HG03066 (cell line): ENCODE measurements at regions not wholly inside any gene's neighbourhood (a gene's known extent, or its start where the extent isn't known, plus 50 kb on each side); places are given as distances from the start of the nearest gene placed in this dataset.
"Not testable (repeated sequence)": the region's sequence is repeated elsewhere in the genome, so short reads cannot be mapped to it uniquely, and the experiment has no call there.

Source experiments
- ATAC-seq: cut with Tn5 transposase; IDR thresholded peaks from one replicate; pipeline ENCODE4 v1.9.1; 2021; ENCODE audit warnings: low read depth; ENCODE audit not compliant: unreplicated experiment

GRCh38 chr9:22970434-22970975, 523.9 kb downstream of the DMRTA1 start:
- no peak for ATAC-seq

- ATAC-seq, result no peak
These were observed 529.3 kb downstream of the DMRTA1 start for GRCh38 chr9:22975951-22976350.

GRCh38 chr9:22976454-22976853, 529.8 kb downstream of the DMRTA1 start:
- no peak for ATAC-seq

- ATAC-seq, result not testable (repeated sequence)
These were observed 533.8 kb downstream of the DMRTA1 start for GRCh38 chr9:22980429-22980828.

GRCh38 chr9:22986556-22986955, 539.9 kb downstream of the DMRTA1 start:
- ATAC-seq, result no peak

GRCh38 chr9:22990349-22990748, 543.7 kb downstream of the DMRTA1 start:
- ATAC-seq, result no peak

GRCh38 chr9:22992780-22993179, 546.2 kb downstream of the DMRTA1 start:
- no peak for ATAC-seq

GRCh38 chr9:22997923-22998322, 551.3 kb downstream of the DMRTA1 start:
- no peak for ATAC-seq

GRCh38 chr9:23005156-23005555, 558.5 kb downstream of the DMRTA1 start:
- no peak for ATAC-seq

- ATAC-seq, result no peak
These were observed 559.5 kb downstream of the DMRTA1 start for GRCh38 chr9:23006127-23006526.

- ATAC-seq, result no peak
These were observed 565.0 kb downstream of the DMRTA1 start for GRCh38 chr9:23011669-23012068.

- no peak for ATAC-seq
These were observed 568.9 kb downstream of the DMRTA1 start for GRCh38 chr9:23015557-23015956.

- ATAC-seq, result no peak
These were observed 589.8 kb downstream of the DMRTA1 start for GRCh38 chr9:23036416-23036815.

- ATAC-seq, result no peak
These were observed 592.8 kb downstream of the DMRTA1 start for GRCh38 chr9:23039402-23039801.

GRCh38 chr9:23041466-23041865, 594.8 kb downstream of the DMRTA1 start:
- ATAC-seq, result no peak

- no peak for ATAC-seq
These were observed 597.9 kb downstream of the DMRTA1 start for GRCh38 chr9:23044549-23044948.

- not testable (repeated sequence) for ATAC-seq
These were observed 599.4 kb downstream of the DMRTA1 start for GRCh38 chr9:23046026-23046425.

GRCh38 chr9:23050548-23050947, 603.9 kb downstream of the DMRTA1 start:
- ATAC-seq, result no peak

- ATAC-seq, result no peak
These were observed 626.5 kb downstream of the DMRTA1 start for GRCh38 chr9:23073136-23073535.

GRCh38 chr9:23079798-23080197, 633.2 kb downstream of the DMRTA1 start:
- no peak for ATAC-seq

GRCh38 chr9:23081377-23081776, 634.8 kb downstream of the DMRTA1 start:
- ATAC-seq, result no peak

GRCh38 chr9:23088932-23089364, 642.3 kb downstream of the DMRTA1 start:
- no peak for ATAC-seq

GRCh38 chr9:23117616-23118015, 671.0 kb downstream of the DMRTA1 start:
- ATAC-seq, result no peak
